GM12872 (cell line): ENCODE measurements at regions not wholly inside any gene's neighbourhood (a gene's known extent, or its start where the extent isn't known, plus 50 kb on each side); places are given as distances from the start of the nearest gene placed in this dataset.

Source experiments
- CTCF ChIP-seq: IDR thresholded peaks from 3 replicates; pipeline ENCODE4 v1.5.1; 2011; ENCODE audit warnings: low read depth, mild to moderate bottlenecking, low read length, moderate library complexity; ENCODE audit not compliant: insufficient read depth

- TF ChIP-seq CTCF, result no peak
Measured at GRCh38 chr4:124279741-124280140, 432.8 kb downstream of the ANKRD50 start.

GRCh38 chr4:124282301-124282898 lies 430.1 kb downstream of the ANKRD50 start:
- no peak for TF ChIP-seq CTCF

GRCh38 chr4:124288706-124289486 lies 423.6 kb downstream of the ANKRD50 start:
- no peak for TF ChIP-seq CTCF

- no peak for TF ChIP-seq CTCF
Measured at GRCh38 chr4:124290678-124291077, 421.9 kb downstream of the ANKRD50 start.

- TF ChIP-seq CTCF, result no peak
Measured at GRCh38 chr4:124295413-124295812, 417.1 kb downstream of the ANKRD50 start.

- no peak for TF ChIP-seq CTCF
Measured at GRCh38 chr4:124304941-124305340, 407.6 kb downstream of the ANKRD50 start.

GRCh38 chr4:124306352-124306751 lies 406.2 kb downstream of the ANKRD50 start:
- no peak for TF ChIP-seq CTCF
